ENCODE measurements at regions not wholly inside any gene's neighbourhood (a gene's known extent, or its start where the extent isn't known, plus 50 kb on each side); places are given as distances from the start of the nearest gene placed in this dataset.

- DNase-seq (no peak), ATAC-seq (no peak)
- intact Hi-C loops (cut with DNase I, micrococcal nuclease): no loop called here
Measured at GRCh38 chr7:36802459-36803135, 78.3 kb upstream of the AOAH start.

- intact Hi-C loops (cut with DNase I, micrococcal nuclease): no loop called here
- no peak for DNase-seq
Measured at GRCh38 chr7:36796850-36797536, 72.7 kb upstream of the AOAH start.

GRCh38 chr7:36795451-36796021 lies 71.2 kb upstream of the AOAH start:
- intact Hi-C loops (cut with DNase I, micrococcal nuclease): no loop called here
- DNase-seq: no peak

More at GRCh38 chr7:36796850-36797536, 72.7 kb upstream of the AOAH start:
- peak; percentile 55 for ATAC-seq

GRCh38 chr7:36794689-36795088 lies 70.4 kb upstream of the AOAH start:
- ATAC-seq: peak; percentile 46
- intact Hi-C loops (cut with DNase I, micrococcal nuclease): no loop called here
- DNase-seq: peak in 1 of 2 donors; percentile 20

More at GRCh38 chr7:36795451-36796021, 71.2 kb upstream of the AOAH start:
- ATAC-seq: peak; percentile 77

- no peak for ATAC-seq
- intact Hi-C loops (cut with DNase I, micrococcal nuclease): no loop called here
- DNase-seq: no peak
Measured at GRCh38 chr7:36792421-36792820, 68.1 kb upstream of the AOAH start.

GRCh38 chr7:36790311-36790787 lies 66.1 kb upstream of the AOAH start:
- ATAC-seq: no peak
- no peak for DNase-seq
- intact Hi-C loops (cut with DNase I, micrococcal nuclease): no loop called here

GRCh38 chr7:36788825-36789470 lies 64.7 kb upstream of the AOAH start:
- intact Hi-C loops (cut with DNase I, micrococcal nuclease): no loop called here
- no peak for DNase-seq

GRCh38 chr7:36787933-36788378 lies 63.7 kb upstream of the AOAH start:
- DNase-seq (no peak), ATAC-seq (no peak)
- intact Hi-C loops (cut with DNase I, micrococcal nuclease): no loop called here

More at GRCh38 chr7:36788825-36789470, 64.7 kb upstream of the AOAH start:
- no peak for ATAC-seq

- intact Hi-C loops (cut with DNase I, micrococcal nuclease): no loop called here
- ATAC-seq (peak; percentile 67), DNase-seq (peak; percentile 31 to 49)
Measured at GRCh38 chr7:36784991-36785940, 61.0 kb upstream of the AOAH start.

GRCh38 chr7:36781011-36781738 lies 56.9 kb upstream of the AOAH start:
- intact Hi-C loops (cut with DNase I, micrococcal nuclease): no loop called here
- DNase-seq (no peak), ATAC-seq (no peak)

- intact Hi-C loops (cut with DNase I, micrococcal nuclease): no loop called here
- no peak for ATAC-seq
- DNase-seq: no peak
Measured at GRCh38 chr7:36777855-36778254, 53.6 kb upstream of the AOAH start.

- peak; percentile 21 for ATAC-seq
- no peak for DNase-seq
- intact Hi-C loops (cut with DNase I, micrococcal nuclease): no loop called here
Measured at GRCh38 chr7:36777062-36777461, 52.8 kb upstream of the AOAH start.

- DNase-seq (no peak), ATAC-seq (no peak)
- intact Hi-C loops (cut with DNase I, micrococcal nuclease): no loop called here
Measured at GRCh38 chr7:36775676-36776075, 51.4 kb upstream of the AOAH start.

GRCh38 chr7:36775061-36775620 lies 50.8 kb upstream of the AOAH start:
- no peak for DNase-seq
- intact Hi-C loops (cut with DNase I, micrococcal nuclease): no loop called here
- ATAC-seq: no peak

Measured in left colon (tissue), 2 donors.